RWPE2 (cell line): ENCODE measurements at regions not wholly inside any gene's neighbourhood (a gene's known extent, or its start where the extent isn't known, plus 50 kb on each side); places are given as distances from the start of the nearest gene placed in this dataset.

Experiments used
- ATAC-seq: fragments of 200-7000 bp; cut with Tn5 transposase; 3 replicates; pipeline ENCODE4 v1.9.1; 2021; ENCODE audit warnings: low read depth
- DNase-seq: peaks from one replicate; pipeline ENCODE4 v3.0.0-alpha.2; 2020; ENCODE audit warnings: low spot score
- H3K27ac ChIP-seq: fragments of 450-650 bp; 2 replicates; pipeline ENCODE4 v1.5.1; 2017; ENCODE audit warnings: mild to moderate bottlenecking; ENCODE audit not compliant: poor library complexity, severe bottlenecking
- H3K27me3 ChIP-seq: fragments of 250-450 bp; sonication (Bioruptor Pico); 2 replicates; pipeline ENCODE4 v1.5.1; 2021; ENCODE audit warnings: mild to moderate bottlenecking, moderate library complexity; ENCODE audit not compliant: insufficient read depth, poor library complexity, severe bottlenecking
- H3K36me3 ChIP-seq: fragments of 250-450 bp; sonication (Bioruptor Pico); 2 replicates; pipeline ENCODE4 v1.5.1; 2020; ENCODE audit warnings: low read depth, mild to moderate bottlenecking, moderate library complexity
- H3K4me1 ChIP-seq: fragments of 250-450 bp; sonication (Bioruptor Pico); 2 replicates; pipeline ENCODE4 v1.5.1; 2021; ENCODE audit warnings: mild to moderate bottlenecking, moderate library complexity; ENCODE audit not compliant: insufficient read depth, poor library complexity, severe bottlenecking
- H3K4me3 ChIP-seq: fragments of 250-450 bp; sonication (Bioruptor Pico); 2 replicates; pipeline ENCODE4 v1.5.1; 2021; ENCODE audit warnings: mild to moderate bottlenecking, moderate library complexity; ENCODE audit not compliant: severe bottlenecking
- H3K9me3 ChIP-seq: fragments of 250-450 bp; sonication (Bioruptor Pico); 2 replicates; pipeline ENCODE4 v1.5.1; 2021; ENCODE audit warnings: mild to moderate bottlenecking, moderate library complexity; ENCODE audit not compliant: severe bottlenecking
- CTCF ChIP-seq: fragments of 450-650 bp; IDR thresholded peaks from one replicate; pipeline ENCODE4 v1.5.1; 2017; ENCODE audit warnings: mild to moderate bottlenecking, moderate library complexity; ENCODE audit not compliant: poor library complexity, severe bottlenecking

- Histone ChIP-seq H3K4me1 (no peaks in the 10 kb centered on the region), H3K4me3 (no peak overlapping the region), H3K27ac (no peak overlapping the region), H3K9me3 (no peaks in the 10 kb centered on the region), H3K36me3 (no peaks in the 10 kb centered on the region), H3K27me3 (no peaks in the 10 kb centered on the region)
- ATAC-seq (no peak), DNase-seq (no peak)
- TF ChIP-seq CTCF: no peak
These were observed 1665.9 kb upstream of the PCDH20 start for GRCh38 chr13:63081400-63082014.

GRCh38 chr13:63075126-63075525 is 1659.5 kb upstream of the PCDH20 start:
- Histone ChIP-seq H3K9me3 (no peaks in the 10 kb centered on the region), H3K4me3 (no peak overlapping the region), H3K4me1 (no peaks in the 10 kb centered on the region), H3K36me3 (no peaks in the 10 kb centered on the region), H3K27ac (no peak overlapping the region), H3K27me3 (no peaks in the 10 kb centered on the region)
- ATAC-seq: no peak
- no peak for DNase-seq
- TF ChIP-seq CTCF: no peak

- no peak for TF ChIP-seq CTCF
- no peak overlapping the region for H3K27ac ChIP-seq
- no peaks in the 10 kb centered on the region for H3K4me1 ChIP-seq
- H3K9me3 ChIP-seq: no peaks in the 10 kb centered on the region
- no peaks in the 10 kb centered on the region for H3K27me3 ChIP-seq
- ATAC-seq (no peak), DNase-seq (no peak)
- no peaks in the 10 kb centered on the region for H3K36me3 ChIP-seq
- no peak overlapping the region for H3K4me3 ChIP-seq
These were observed 1634.6 kb upstream of the PCDH20 start for GRCh38 chr13:63050287-63050686.

GRCh38 chr13:63048653-63049052 is 1633.0 kb upstream of the PCDH20 start:
- no peaks in the 10 kb centered on the region for H3K9me3 ChIP-seq
- no peaks in the 10 kb centered on the region for H3K36me3 ChIP-seq
- H3K4me3 ChIP-seq: no peak overlapping the region
- no peak overlapping the region for H3K27ac ChIP-seq
- no peaks in the 10 kb centered on the region for H3K4me1 ChIP-seq
- DNase-seq: no peak
- no peaks in the 10 kb centered on the region for H3K27me3 ChIP-seq
- ATAC-seq: no peak
- peak; percentile 17 for TF ChIP-seq CTCF

GRCh38 chr13:63044589-63045313 is 1629.1 kb upstream of the PCDH20 start:
- Histone ChIP-seq H3K4me3 (no peak overlapping the region), H3K9me3 (no peaks in the 10 kb centered on the region), H3K4me1 (no peaks in the 10 kb centered on the region), H3K27me3 (no peaks in the 10 kb centered on the region), H3K36me3 (no peaks in the 10 kb centered on the region), H3K27ac (no peak overlapping the region)
- ATAC-seq (no peak), DNase-seq (no peak)
- no peak for TF ChIP-seq CTCF
